Endothelial cell of umbilical vein (primary cell): ENCODE measurements at regions not wholly inside any gene's neighbourhood (a gene's known extent, or its start where the extent isn't known, plus 50 kb on each side); places are given as distances from the start of the nearest gene placed in this dataset.

Source experiments
- BruUV-seq: library from RNA; stranded (reverse); fragments of 400-500 nt; replicated peaks from 2 replicates; lab custom pipeline; 2021; lab: Mats Ljungman, UMichigan
- CTCF ChIA-PET: fragments of 300-600, 350-600 bp; sonication (Branson Sonifier 250); formaldehyde crosslinking; loops from one replicate; lab custom pipeline; 2021; ENCODE audit warnings: antibody characterized with exemption, inconsistent platforms; lab: Charles Lee
- POLR2A ChIA-PET: fragments of 300-600, 350-600 bp; sonication (Branson Sonifier 250); formaldehyde crosslinking; loops from one replicate; lab custom pipeline; 2021; ENCODE audit warnings: antibody characterized with exemption, inconsistent platforms; lab: Charles Lee
- DNase-seq: peaks from one replicate; pipeline ENCODE4 v3.0.0-alpha.2; 2011; ENCODE audit warnings: low read depth, low spot score
- FAIRE-seq: peaks from 2 replicates; lab custom pipeline; 2011; peaks lifted over from hg19 to GRCh38; lab: Jason Lieb, UNC
- H2AFZ ChIP-seq: 2 replicates; pipeline ENCODE4 v1.6.0; 2012; ENCODE audit warnings: low read depth, low read length, control low read depth, inconsistent platforms
- H3K27ac ChIP-seq: 2 replicates; pipeline ENCODE4 v1.5.1; 2011; ENCODE audit warnings: low read depth, mild to moderate bottlenecking, control low read depth, low read length, moderate library complexity; ENCODE audit not compliant: insufficient read depth
- H3K27me3 ChIP-seq, 2 experiments: 2 replicates each; pipeline versions ENCODE4 v1.6.0 to v1.6.1; 2011; ENCODE audit warnings: low read length in 2 of 2, mixed read lengths in 1 of 2; ENCODE audit not compliant: control insufficient read depth in 2 of 2, insufficient read depth in 2 of 2
- H3K36me3 ChIP-seq, 2 experiments: 2 replicates in 1 of 2; 3 replicates in 1 of 2; pipeline ENCODE4 v1.5.1; 2011; ENCODE audit warnings: low read length in 2 of 2, mild to moderate bottlenecking in 1 of 2, moderate library complexity in 1 of 2; ENCODE audit not compliant: control insufficient read depth in 2 of 2, insufficient read depth in 2 of 2; ENCODE audit errors: extremely low read depth in 1 of 2
- H3K4me1 ChIP-seq: 3 replicates; pipeline ENCODE4 v1.5.1; 2011; ENCODE audit warnings: mild to moderate bottlenecking, low read length; ENCODE audit not compliant: control insufficient read depth, insufficient read depth; ENCODE audit errors: extremely low read depth
- H3K4me2 ChIP-seq: 2 replicates; pipeline ENCODE4 v1.6.1; 2011; ENCODE audit warnings: low read length, control low read depth, mixed read lengths; ENCODE audit not compliant: insufficient read depth
- H3K4me3 ChIP-seq, 3 experiments: fragments of 200-600 bp in 1 of 3; sonication (generic), shearing (Covaris generic) in 1 of 3; replicated peaks in 1 of 3; 2 replicates each; pipeline ENCODE4 v1.5.1; 2011 to 2016; ENCODE audit warnings: control low read depth in 3 of 3, low read length in 3 of 3, mild to moderate bottlenecking in 2 of 3, inconsistent platforms in 1 of 3, low read depth in 1 of 3, moderate library complexity in 1 of 3; ENCODE audit not compliant: insufficient read depth in 1 of 3
- H3K79me2 ChIP-seq: 2 replicates; pipeline ENCODE4 v1.6.0; 2012; ENCODE audit warnings: low read length, inconsistent platforms; ENCODE audit not compliant: control insufficient read depth, insufficient read depth
- H3K9ac ChIP-seq: replicated peaks from 2 replicates; pipeline ENCODE3; 2011; ENCODE audit warnings: low read length, control low read depth; ENCODE audit not compliant: insufficient read depth; ENCODE audit errors: extremely low read depth
- H3K9me1 ChIP-seq: replicated peaks from 3 replicates; pipeline ENCODE4 v1.6.0; 2011; ENCODE audit warnings: mild to moderate bottlenecking, low read length; ENCODE audit not compliant: control insufficient read depth, insufficient read depth; ENCODE audit errors: extremely low read depth
- H3K9me3 ChIP-seq: replicated peaks from 2 replicates; pipeline ENCODE4 v1.5.1; 2012; ENCODE audit warnings: low read length, inconsistent platforms; ENCODE audit not compliant: control insufficient read depth, insufficient read depth
- H4K20me1 ChIP-seq: replicated peaks from 2 replicates; pipeline ENCODE3; 2011; ENCODE audit warnings: mild to moderate bottlenecking, low read length; ENCODE audit not compliant: control insufficient read depth, insufficient read depth; ENCODE audit errors: extremely low read depth
- EZH2 ChIP-seq: IDR thresholded peaks from 2 replicates; pipeline ENCODE4 v1.6.1; 2012; ENCODE audit warnings: borderline replicate concordance, low read depth, mild to moderate bottlenecking, moderate library complexity, low read length, inconsistent platforms; ENCODE audit not compliant: severe bottlenecking
- FOS ChIP-seq: IDR thresholded peaks from 2 replicates; pipeline ENCODE4 v1.6.1; 2011; ENCODE audit warnings: mild to moderate bottlenecking, low read length, moderate library complexity, borderline replicate concordance; ENCODE audit not compliant: insufficient read depth
- GATA2 ChIP-seq: IDR thresholded peaks from 2 replicates; pipeline ENCODE4 v1.7.0; 2011; ENCODE audit warnings: low read depth, mild to moderate bottlenecking, moderate library complexity, mixed read lengths, low read length; ENCODE audit not compliant: insufficient read length, insufficient read depth
- JUN ChIP-seq: IDR thresholded peaks from 2 replicates; pipeline ENCODE4 v1.6.1; 2011; ENCODE audit warnings: borderline replicate concordance, low read depth; ENCODE audit not compliant: insufficient read length, insufficient read depth
- MYC ChIP-seq: IDR thresholded peaks from one replicate; pipeline ENCODE4 v1.6.1; 2011; ENCODE audit warnings: mild to moderate bottlenecking, low read depth, low read length
- POLR2A ChIP-seq: IDR thresholded peaks from 2 replicates; pipeline ENCODE4 v1.6.1; 2012; ENCODE audit warnings: low read depth, mild to moderate bottlenecking, control low read depth, low read length
- POLR2AphosphoS5 ChIP-seq: IDR thresholded peaks from 2 replicates; pipeline ENCODE4 v1.6.1; 2012; ENCODE audit warnings: low read depth, mild to moderate bottlenecking, control low read depth, low read length, moderate library complexity; ENCODE audit not compliant: insufficient read depth
- dilution Hi-C: fragments of 300-500 bp; cut with MboI; formaldehyde crosslinking; loops from one replicate; pipeline ENCODE4 v1.15.0; 2019; ENCODE audit warnings: low sequenced_read_pairs; ENCODE audit not compliant: extremely low pct_ligation_motif_present
- intact Hi-C: fragments of 100-400 bp; cut with micrococcal nuclease; formaldehyde crosslinking; loops from one replicate; pipeline ENCODE4 v1.10.0; 2022
- TF ChIP-seq, protein P1 (sequence below), 2 donors: IDR thresholded peaks; 1 replicate in 1 of 2; 2 replicates in 1 of 2; pipeline ENCODE4 v1.5.1; 2011; ENCODE audit warnings: low read length in 2 of 2, mild to moderate bottlenecking in 2 of 2, moderate library complexity in 2 of 2, control low read depth in 1 of 2, inconsistent platforms in 1 of 2, low read depth in 1 of 2; ENCODE audit not compliant: insufficient read depth in 1 of 2; ENCODE audit errors: extremely low read depth in 1 of 2
- TF ChIP-seq, protein P2 (sequence below): IDR thresholded peaks from 2 replicates; pipeline ENCODE4 v1.6.1; 2011; ENCODE audit not compliant: insufficient read depth, insufficient read length

DNA sequence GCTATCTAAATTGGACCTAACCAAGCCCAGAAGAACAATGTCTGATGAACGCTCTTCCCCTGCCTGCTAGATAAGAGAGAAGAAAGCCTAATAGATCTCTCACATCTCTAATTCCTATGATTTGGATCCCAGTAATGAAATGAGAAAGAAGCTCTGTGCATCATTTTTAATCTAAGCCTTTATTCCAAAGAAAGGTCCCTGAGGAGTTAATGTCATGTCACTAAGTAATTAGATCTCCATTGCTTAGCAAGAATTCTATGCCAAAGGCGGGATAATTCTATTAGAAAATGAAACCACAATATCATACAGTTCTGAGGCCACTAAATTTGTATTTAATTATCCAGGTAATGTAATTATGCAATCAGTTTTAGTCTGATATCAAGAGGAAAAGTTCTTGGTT, 74.2 kb upstream of the TMEM260 start:
- H3K9me1 ChIP-seq: no peaks in the 10 kb centered on the region
- H3K27me3 ChIP-seq: peaks cover 11 to 24% of the 10 kb centered on the region in 2 experiments
- no peak overlapping the region for H3K27ac ChIP-seq
- no peak overlapping the region for H3K4me3 ChIP-seq
- TF ChIP-seq POLR2AphosphoS5 (no peak), FOS (no peak), GATA2 (no peak), EZH2 (no peak), MYC (no peak), POLR2A (no peak), JUN (no peak)
- TF ChIP-seq, protein P1, sequence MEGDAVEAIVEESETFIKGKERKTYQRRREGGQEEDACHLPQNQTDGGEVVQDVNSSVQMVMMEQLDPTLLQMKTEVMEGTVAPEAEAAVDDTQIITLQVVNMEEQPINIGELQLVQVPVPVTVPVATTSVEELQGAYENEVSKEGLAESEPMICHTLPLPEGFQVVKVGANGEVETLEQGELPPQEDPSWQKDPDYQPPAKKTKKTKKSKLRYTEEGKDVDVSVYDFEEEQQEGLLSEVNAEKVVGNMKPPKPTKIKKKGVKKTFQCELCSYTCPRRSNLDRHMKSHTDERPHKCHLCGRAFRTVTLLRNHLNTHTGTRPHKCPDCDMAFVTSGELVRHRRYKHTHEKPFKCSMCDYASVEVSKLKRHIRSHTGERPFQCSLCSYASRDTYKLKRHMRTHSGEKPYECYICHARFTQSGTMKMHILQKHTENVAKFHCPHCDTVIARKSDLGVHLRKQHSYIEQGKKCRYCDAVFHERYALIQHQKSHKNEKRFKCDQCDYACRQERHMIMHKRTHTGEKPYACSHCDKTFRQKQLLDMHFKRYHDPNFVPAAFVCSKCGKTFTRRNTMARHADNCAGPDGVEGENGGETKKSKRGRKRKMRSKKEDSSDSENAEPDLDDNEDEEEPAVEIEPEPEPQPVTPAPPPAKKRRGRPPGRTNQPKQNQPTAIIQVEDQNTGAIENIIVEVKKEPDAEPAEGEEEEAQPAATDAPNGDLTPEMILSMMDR (IDR thresholded peaks at IDR 0.05; ENCODE audit: extremely low read depth in 1 of 2, insufficient read depth in 1 of 2, low read depth in 1 of 2, low read length in 2 of 2): no peak
- TF ChIP-seq, protein P2, sequence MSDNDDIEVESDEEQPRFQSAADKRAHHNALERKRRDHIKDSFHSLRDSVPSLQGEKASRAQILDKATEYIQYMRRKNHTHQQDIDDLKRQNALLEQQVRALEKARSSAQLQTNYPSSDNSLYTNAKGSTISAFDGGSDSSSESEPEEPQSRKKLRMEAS: no peak
- intact Hi-C loops (no loop called here), dilution Hi-C loops (no loop called here)
- no peaks in the 10 kb centered on the region for H4K20me1 ChIP-seq
- no peaks in the 10 kb centered on the region for H3K36me3 ChIP-seq
- no peaks in the 10 kb centered on the region for H3K9me3 ChIP-seq
- H2AFZ ChIP-seq: no peak overlapping the region
- no peak for DNase-seq
- BruUV-seq: no TSS peak
- FAIRE-seq: no peak
- no peaks in the 10 kb centered on the region for H3K79me2 ChIP-seq
- ChIA-PET POLR2A (no interaction called here), CTCF (interaction anchor here (1.1 to 1.4 kb wide), 2 partner anchors 8 to 15 kb away, joined by 3 read pairs; no protein-coding TSS in a partner anchor)
- no peaks in the 10 kb centered on the region for H3K4me1 ChIP-seq
- no peak overlapping the region for H3K4me2 ChIP-seq
- H3K9ac ChIP-seq: no peak overlapping the region
